ENCODE measurements at regions not wholly inside any gene's neighbourhood (a gene's known extent, or its start where the extent isn't known, plus 50 kb on each side); places are given as distances from the start of the nearest gene placed in this dataset.

DNA sequence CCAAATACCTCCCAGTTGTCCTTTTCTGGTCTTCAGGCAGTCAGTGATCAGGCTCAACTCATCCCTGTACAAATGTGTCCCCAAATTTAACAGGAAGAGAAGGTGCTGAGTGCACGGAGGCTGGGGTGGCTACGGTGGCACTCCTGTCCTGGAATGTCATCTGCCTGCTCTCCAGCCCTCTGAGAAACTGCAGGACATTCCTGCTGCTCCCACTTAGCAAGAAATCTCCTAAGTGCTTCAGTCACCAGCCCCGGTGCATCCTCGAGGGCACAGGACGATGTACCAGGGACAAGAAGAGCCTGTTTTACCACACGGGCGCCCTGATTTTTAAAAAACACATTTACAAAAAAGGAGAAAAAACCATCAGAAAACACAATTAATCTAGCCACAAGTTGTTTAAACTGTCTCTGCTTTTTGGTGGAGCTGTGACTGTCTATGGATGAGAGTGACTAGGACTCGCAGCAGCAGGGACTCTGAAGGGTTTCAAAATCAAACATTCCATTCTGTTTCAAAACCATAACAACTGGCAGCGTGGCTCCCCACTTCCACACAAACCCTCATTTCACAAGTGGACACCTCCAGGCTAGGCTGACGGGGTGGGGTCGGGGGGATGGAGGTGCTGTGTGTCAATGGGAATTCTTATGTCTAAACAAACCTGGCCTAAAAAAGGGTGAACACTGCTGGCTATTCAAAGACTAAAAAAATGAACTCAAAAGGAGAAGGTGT lies 65.3 kb upstream of the CNEP1R1 start:
- TF ChIP-seq GABPB1 (CRISPR knock-in tag; IDR thresholded peaks at IDR 0.05): no peak
- TF ChIP-seq, protein P1, sequence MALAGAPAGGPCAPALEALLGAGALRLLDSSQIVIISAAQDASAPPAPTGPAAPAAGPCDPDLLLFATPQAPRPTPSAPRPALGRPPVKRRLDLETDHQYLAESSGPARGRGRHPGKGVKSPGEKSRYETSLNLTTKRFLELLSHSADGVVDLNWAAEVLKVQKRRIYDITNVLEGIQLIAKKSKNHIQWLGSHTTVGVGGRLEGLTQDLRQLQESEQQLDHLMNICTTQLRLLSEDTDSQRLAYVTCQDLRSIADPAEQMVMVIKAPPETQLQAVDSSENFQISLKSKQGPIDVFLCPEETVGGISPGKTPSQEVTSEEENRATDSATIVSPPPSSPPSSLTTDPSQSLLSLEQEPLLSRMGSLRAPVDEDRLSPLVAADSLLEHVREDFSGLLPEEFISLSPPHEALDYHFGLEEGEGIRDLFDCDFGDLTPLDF (CRISPR knock-in tag; IDR thresholded peaks at IDR 0.05): no peak
- TF ChIP-seq FOXJ3 (CRISPR knock-in tag; IDR thresholded peaks at IDR 0.05; ENCODE audit: borderline replicate concordance): no peak
- TF ChIP-seq ELF4 (CRISPR knock-in tag; IDR thresholded peaks at IDR 0.05; ENCODE audit: low read depth): no peak
- no peak for TF ChIP-seq NR2C2 (CRISPR knock-in tag; IDR thresholded peaks at IDR 0.05)
- no peak for TF ChIP-seq ZNF396 (CRISPR knock-in tag; IDR thresholded peaks at IDR 0.05; ENCODE audit: borderline replicate concordance)
- TF ChIP-seq, protein P2, sequence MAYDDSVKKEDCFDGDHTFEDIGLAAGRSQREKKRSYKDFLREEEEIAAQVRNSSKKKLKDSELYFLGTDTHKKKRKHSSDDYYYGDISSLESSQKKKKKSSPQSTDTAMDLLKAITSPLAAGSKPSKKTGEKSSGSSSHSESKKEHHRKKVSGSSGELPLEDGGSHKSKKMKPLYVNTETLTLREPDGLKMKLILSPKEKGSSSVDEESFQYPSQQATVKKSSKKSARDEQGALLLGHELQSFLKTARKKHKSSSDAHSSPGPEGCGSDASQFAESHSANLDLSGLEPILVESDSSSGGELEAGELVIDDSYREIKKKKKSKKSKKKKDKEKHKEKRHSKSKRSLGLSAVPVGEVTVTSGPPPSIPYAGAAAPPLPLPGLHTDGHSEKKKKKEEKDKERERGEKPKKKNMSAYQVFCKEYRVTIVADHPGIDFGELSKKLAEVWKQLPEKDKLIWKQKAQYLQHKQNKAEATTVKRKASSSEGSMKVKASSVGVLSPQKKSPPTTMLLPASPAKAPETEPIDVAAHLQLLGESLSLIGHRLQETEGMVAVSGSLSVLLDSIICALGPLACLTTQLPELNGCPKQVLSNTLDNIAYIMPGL (CRISPR knock-in tag; IDR thresholded peaks at IDR 0.05): no peak
- TF ChIP-seq NR3C1 (CRISPR knock-in tag; conservative IDR thresholded peaks at IDR 0.05; ENCODE audit: low read depth): no peak
- no peak for TF ChIP-seq GTF2I (CRISPR knock-in tag; conservative IDR thresholded peaks at IDR 0.05)
- TF ChIP-seq IRF2 (CRISPR knock-in tag; IDR thresholded peaks at IDR 0.05; ENCODE audit: borderline replicate concordance, low read depth): no peak
- H3K4me1 Mint-ChIP-seq: no peaks in the 10 kb centered on the region; the same call in 1 of the 2 replicates
- H3K27me3 Mint-ChIP-seq (ENCODE audit: low read depth): no peaks in the 10 kb centered on the region
- CTCF ChIA-PET: interaction anchor here (0.8 kb wide), 1 partner anchor 65 kb away, joined by 3 read pairs; the partner anchor contains the start of gene CNEP1R1
- H3K4me3 Mint-ChIP-seq: no peak overlapping the region
- no peaks in the 10 kb centered on the region for H3K36me3 Mint-ChIP-seq
- DNase-seq (ENCODE audit: low spot score) (no peak), ATAC-seq (no peak)
- H3K9me3 Mint-ChIP-seq: no peaks in the 10 kb centered on the region
- no peak overlapping the region for H3K27ac Mint-ChIP-seq
- POLR2A ChIA-PET: no interaction called here

DNA sequence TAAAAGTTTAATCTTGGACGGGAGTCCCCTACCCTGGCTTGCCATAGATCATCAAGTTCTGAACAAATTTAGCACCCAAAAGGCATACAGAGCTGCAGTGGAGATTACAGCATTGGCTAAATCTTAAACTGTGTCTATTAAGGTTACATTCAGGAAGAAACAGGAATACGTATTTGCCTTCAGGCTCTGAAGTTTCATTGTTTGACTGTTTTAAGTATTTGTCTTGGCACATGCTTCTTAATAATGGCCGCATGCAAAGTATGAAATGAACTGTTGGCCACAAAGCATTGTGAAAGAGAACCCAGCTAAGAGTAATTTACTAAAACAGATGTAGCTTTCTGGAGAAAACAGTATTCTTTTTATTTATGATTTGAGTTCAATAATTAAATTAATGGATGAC lies 63.9 kb upstream of the CNEP1R1 start:
- Mint-ChIP-seq H3K27ac (no peak overlapping the region), H3K4me3 (no peak overlapping the region), H3K36me3 (no peaks in the 10 kb centered on the region), H3K27me3 (ENCODE audit: low read depth) (no peaks in the 10 kb centered on the region), H3K4me1 (no peaks in the 10 kb centered on the region; the same call in 1 of the 2 replicates), H3K9me3 (no peaks in the 10 kb centered on the region)
- ATAC-seq: no peak
- ChIA-PET CTCF (no interaction called here), POLR2A (no interaction called here)
- no peak for DNase-seq (ENCODE audit: low spot score)
- TF ChIP-seq ZNF423 (CRISPR knock-in tag; IDR thresholded peaks at IDR 0.05) (no peak), ZNF121 (CRISPR knock-in tag; IDR thresholded peaks at IDR 0.05) (no peak), EMX1 (CRISPR knock-in tag; IDR thresholded peaks at IDR 0.05) (no peak), NFYB (CRISPR knock-in tag; conservative IDR thresholded peaks at IDR 0.05; ENCODE audit: low read depth) (no peak), ZNF138 (CRISPR knock-in tag; conservative IDR thresholded peaks at IDR 0.05) (no peak), JAZF1 (CRISPR knock-in tag; IDR thresholded peaks at IDR 0.05) (no peak), FOXK1 (CRISPR knock-in tag; IDR thresholded peaks at IDR 0.05) (no peak), MXD4 (CRISPR knock-in tag; IDR thresholded peaks at IDR 0.05; ENCODE audit: borderline replicate concordance) (no peak)
- TF ChIP-seq, protein P3, sequence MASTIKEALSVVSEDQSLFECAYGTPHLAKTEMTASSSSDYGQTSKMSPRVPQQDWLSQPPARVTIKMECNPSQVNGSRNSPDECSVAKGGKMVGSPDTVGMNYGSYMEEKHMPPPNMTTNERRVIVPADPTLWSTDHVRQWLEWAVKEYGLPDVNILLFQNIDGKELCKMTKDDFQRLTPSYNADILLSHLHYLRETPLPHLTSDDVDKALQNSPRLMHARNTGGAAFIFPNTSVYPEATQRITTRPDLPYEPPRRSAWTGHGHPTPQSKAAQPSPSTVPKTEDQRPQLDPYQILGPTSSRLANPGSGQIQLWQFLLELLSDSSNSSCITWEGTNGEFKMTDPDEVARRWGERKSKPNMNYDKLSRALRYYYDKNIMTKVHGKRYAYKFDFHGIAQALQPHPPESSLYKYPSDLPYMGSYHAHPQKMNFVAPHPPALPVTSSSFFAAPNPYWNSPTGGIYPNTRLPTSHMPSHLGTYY (CRISPR knock-in tag; IDR thresholded peaks at IDR 0.05): no peak
- TF ChIP-seq, protein P4, sequence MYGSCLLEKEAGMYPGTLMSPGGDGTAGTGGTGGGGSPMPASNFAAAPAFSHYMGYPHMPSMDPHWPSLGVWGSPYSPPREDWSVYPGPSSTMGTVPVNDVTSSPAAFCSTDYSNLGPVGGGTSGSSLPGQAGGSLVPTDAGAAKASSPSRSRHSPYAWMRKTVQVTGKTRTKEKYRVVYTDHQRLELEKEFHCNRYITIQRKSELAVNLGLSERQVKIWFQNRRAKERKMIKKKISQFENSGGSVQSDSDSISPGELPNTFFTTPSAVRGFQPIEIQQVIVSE (CRISPR knock-in tag; IDR thresholded peaks at IDR 0.05; ENCODE audit: borderline replicate concordance): no peak
- TF ChIP-seq, protein P5, sequence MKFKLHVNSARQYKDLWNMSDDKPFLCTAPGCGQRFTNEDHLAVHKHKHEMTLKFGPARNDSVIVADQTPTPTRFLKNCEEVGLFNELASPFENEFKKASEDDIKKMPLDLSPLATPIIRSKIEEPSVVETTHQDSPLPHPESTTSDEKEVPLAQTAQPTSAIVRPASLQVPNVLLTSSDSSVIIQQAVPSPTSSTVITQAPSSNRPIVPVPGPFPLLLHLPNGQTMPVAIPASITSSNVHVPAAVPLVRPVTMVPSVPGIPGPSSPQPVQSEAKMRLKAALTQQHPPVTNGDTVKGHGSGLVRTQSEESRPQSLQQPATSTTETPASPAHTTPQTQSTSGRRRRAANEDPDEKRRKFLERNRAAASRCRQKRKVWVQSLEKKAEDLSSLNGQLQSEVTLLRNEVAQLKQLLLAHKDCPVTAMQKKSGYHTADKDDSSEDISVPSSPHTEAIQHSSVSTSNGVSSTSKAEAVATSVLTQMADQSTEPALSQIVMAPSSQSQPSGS (CRISPR knock-in tag; IDR thresholded peaks at IDR 0.05; ENCODE audit: borderline replicate concordance, low read depth): no peak
- TF ChIP-seq, protein P6, sequence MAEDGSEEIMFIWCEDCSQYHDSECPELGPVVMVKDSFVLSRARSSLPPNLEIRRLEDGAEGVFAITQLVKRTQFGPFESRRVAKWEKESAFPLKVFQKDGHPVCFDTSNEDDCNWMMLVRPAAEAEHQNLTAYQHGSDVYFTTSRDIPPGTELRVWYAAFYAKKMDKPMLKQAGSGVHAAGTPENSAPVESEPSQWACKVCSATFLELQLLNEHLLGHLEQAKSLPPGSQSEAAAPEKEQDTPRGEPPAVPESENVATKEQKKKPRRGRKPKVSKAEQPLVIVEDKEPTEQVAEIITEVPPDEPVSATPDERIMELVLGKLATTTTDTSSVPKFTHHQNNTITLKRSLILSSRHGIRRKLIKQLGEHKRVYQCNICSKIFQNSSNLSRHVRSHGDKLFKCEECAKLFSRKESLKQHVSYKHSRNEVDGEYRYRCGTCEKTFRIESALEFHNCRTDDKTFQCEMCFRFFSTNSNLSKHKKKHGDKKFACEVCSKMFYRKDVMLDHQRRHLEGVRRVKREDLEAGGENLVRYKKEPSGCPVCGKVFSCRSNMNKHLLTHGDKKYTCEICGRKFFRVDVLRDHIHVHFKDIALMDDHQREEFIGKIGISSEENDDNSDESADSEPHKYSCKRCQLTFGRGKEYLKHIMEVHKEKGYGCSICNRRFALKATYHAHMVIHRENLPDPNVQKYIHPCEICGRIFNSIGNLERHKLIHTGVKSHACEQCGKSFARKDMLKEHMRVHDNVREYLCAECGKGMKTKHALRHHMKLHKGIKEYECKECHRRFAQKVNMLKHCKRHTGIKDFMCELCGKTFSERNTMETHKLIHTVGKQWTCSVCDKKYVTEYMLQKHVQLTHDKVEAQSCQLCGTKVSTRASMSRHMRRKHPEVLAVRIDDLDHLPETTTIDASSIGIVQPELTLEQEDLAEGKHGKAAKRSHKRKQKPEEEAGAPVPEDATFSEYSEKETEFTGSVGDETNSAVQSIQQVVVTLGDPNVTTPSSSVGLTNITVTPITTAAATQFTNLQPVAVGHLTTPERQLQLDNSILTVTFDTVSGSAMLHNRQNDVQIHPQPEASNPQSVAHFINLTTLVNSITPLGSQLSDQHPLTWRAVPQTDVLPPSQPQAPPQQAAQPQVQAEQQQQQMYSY (CRISPR knock-in tag; IDR thresholded peaks at IDR 0.05): no peak
